Stimulated activated memory B cell treated with anti-CD40 and anti-IgM and Interleukin-4, amounts not matched to agents 10 μg/mL and 1 μg/mL and 100 μg/mL, for 72 hours (primary cell): ENCODE measurements at regions not wholly inside any gene's neighbourhood (a gene's known extent, or its start where the extent isn't known, plus 50 kb on each side); places are given as distances from the start of the nearest gene placed in this dataset.
"Not testable (repeated sequence)": the region's sequence is repeated elsewhere in the genome, so short reads cannot be mapped to it uniquely, and the experiment has no call there.

Experiments
- ATAC-seq: fragments of 150-1000 bp; cut with Tn5 transposase; 2 replicates; pipeline ENCODE4 v1.10.0; 2021
- H3K27ac Mint-ChIP-seq: one replicate; pipeline ENCODE4 v1.8.0; 2022; ENCODE audit warnings: mild to moderate bottlenecking, mixed read lengths
- H3K27me3 Mint-ChIP-seq: one replicate; pipeline ENCODE4 v1.8.0; 2022; ENCODE audit warnings: mixed read lengths
- H3K36me3 Mint-ChIP-seq: one replicate; pipeline ENCODE4 v1.8.0; 2022; ENCODE audit warnings: mixed read lengths
- H3K4me1 Mint-ChIP-seq: one replicate; pipeline ENCODE4 v1.8.0; 2022; ENCODE audit warnings: mixed read lengths
- H3K4me3 Mint-ChIP-seq: one replicate; pipeline ENCODE4 v1.8.0; 2022; ENCODE audit warnings: mild to moderate bottlenecking, moderate library complexity, mixed read lengths
- H3K9me3 Mint-ChIP-seq: one replicate; pipeline ENCODE4 v1.8.0; 2022; ENCODE audit warnings: mixed read lengths

DNA sequence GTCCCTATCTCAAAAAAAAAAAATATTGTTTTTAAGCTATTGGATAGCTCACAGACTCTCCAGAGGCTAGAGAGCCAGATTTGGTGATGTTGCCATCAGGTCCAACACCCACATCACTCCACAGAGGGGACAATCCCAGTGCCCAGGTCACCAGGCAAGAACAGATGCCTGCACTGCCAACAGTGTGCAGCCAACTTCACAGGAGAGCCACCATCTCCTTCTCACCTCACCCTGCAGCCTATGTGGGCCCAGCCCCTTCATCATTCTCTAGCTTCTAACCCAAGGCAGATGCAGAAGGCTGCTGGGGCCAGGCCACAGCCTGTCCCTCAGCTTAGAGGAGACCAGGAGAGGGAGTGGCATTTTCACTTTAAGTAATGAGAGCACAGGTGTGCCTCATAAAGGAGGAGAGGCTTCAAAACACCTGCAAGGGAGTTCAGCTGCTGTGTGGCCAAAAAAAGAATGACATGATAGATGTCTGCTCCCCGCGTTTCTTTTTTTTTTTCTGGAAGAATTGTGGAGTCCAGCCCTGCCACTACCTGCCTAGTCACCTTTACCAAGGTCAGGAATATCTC lies 98.0 kb upstream of the ZSWIM2 start:
- no peaks in the 10 kb centered on the region for H3K27me3 Mint-ChIP-seq
- no peak overlapping the region for H3K4me3 Mint-ChIP-seq
- H3K27ac Mint-ChIP-seq: no peak overlapping the region
- H3K36me3 Mint-ChIP-seq: no peaks in the 10 kb centered on the region
- peaks cover 7% of the 10 kb centered on the region for H3K4me1 Mint-ChIP-seq
- no peak for ATAC-seq
- no peaks in the 10 kb centered on the region for H3K9me3 Mint-ChIP-seq

DNA sequence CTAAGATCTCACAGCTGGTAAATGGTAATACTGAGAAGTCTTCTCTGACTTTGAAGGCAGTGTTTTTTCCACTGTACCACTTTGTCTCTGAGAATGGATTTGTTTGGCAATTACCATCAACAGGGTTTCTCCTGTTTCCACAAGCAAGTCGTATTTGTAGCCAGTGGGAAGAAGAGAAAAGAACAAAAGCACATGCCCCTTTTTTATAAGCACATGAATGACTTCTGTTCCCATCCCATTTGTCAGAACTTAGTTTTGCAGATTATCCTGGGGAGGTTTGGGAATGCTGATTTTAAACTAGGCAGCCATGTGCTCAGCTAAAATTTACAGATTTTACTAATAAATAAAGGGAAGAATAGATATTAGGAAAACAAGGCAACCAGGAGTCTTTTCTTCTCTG lies 92.9 kb upstream of the ZSWIM2 start:
- Mint-ChIP-seq H3K36me3 (no peaks in the 10 kb centered on the region), H3K27me3 (no peaks in the 10 kb centered on the region), H3K9me3 (no peaks in the 10 kb centered on the region), H3K4me3 (no peak overlapping the region), H3K4me1 (no peaks in the 10 kb centered on the region), H3K27ac (no peak overlapping the region)
- ATAC-seq: no peak

DNA sequence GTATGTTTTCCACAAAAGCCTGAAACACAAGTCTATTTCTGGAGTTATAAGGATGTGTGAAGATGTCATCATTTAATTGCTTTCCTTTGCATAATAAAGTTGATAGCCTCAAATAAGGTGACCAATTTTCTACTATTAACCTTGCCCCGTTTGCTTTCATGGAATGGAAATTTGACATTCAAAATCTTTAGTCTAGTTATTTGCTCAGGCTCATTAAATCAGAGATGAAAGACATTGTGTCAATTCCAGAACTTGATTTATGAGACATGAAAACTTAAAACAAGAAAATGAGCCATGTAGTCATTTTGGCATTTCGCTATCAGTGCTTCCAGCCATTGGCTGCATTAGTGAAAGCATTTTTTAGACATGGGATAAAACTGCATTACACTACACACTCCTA lies 91.5 kb upstream of the ZSWIM2 start:
- no peak overlapping the region for H3K4me3 Mint-ChIP-seq
- ATAC-seq: no peak
- H3K4me1 Mint-ChIP-seq: no peaks in the 10 kb centered on the region

DNA sequence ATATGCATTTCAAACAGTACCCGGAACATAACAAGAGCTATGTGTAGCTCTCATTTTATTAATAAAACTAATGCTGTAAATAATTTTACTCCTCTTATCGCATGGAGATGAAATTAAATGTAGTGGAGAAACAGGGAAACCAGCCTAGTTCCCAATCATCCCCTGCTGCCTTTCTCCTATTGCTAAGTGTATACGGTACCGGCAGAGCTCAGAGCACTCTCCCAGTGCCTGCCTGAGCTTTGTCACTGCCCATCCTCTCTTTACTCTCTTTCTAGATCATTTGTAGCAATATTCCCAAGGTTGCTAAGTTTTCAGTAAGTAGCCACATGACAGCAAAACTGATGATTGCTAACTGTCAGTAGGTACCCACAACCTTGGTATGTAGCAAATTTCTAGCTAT lies 85.5 kb upstream of the ZSWIM2 start:
- H3K27me3 Mint-ChIP-seq: no peaks in the 10 kb centered on the region
- H3K4me3 Mint-ChIP-seq: no peak overlapping the region
- H3K27ac Mint-ChIP-seq: no peak overlapping the region
- H3K9me3 Mint-ChIP-seq: no peaks in the 10 kb centered on the region
- ATAC-seq: no peak
- H3K4me1 Mint-ChIP-seq: no peaks in the 10 kb centered on the region
- H3K36me3 Mint-ChIP-seq: no peaks in the 10 kb centered on the region

More for the DNA sequence above, 91.5 kb upstream of the ZSWIM2 start:
- Mint-ChIP-seq H3K36me3 (no peaks in the 10 kb centered on the region), H3K9me3 (no peaks in the 10 kb centered on the region), H3K27me3 (no peaks in the 10 kb centered on the region), H3K27ac (no peak overlapping the region)

DNA sequence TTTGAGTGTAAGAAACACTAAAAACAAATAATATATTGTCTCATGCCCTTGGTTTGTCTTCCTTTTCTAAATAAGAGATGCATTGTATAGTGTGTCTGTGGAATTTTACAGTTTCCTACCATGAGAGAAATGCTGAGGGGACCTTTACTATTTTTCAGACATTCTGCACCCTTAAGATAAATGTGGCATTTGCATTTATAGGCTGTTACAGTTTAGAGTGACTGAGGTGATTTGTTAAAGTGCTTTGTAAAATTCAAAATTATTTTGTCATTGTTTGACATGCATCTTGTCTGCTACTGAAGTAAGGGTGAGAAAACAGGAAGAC lies 78.9 kb upstream of the ZSWIM2 start:
- H3K36me3 Mint-ChIP-seq: no peaks in the 10 kb centered on the region

DNA sequence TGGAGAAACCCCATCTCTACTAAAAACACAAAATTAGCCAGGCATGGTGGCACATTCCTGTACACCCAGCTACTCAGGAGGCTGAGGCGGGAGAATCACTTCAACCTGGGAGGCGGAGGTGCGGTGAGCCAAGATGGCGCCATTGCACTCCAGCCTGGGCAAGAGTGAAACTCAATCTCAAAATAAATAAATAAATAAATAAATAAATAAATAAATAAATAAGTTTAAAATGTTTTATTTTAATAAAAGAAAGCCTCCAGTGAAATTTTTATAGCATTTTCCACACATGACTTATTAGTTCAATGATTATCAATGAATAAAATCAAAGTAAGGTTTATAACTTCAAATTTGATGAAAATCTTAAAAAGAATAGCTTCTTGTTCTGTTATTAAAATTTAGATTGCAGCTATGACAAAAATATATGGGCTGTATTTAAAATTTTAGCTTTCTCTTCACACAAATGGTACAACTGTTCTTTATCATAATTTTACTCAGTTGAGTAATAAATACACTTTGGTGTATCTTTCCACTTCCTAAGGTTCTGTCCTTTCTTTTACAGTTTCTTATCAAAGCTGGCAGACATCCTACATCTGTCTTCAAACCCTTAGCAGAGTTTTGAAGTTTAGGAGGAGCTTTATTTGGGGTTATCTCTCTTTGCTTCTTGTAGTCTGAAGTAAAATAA lies 78.4 kb upstream of the ZSWIM2 start:
- H3K4me1 Mint-ChIP-seq: no peaks in the 10 kb centered on the region
- no peaks in the 10 kb centered on the region for H3K9me3 Mint-ChIP-seq
- no peak for ATAC-seq
- no peaks in the 10 kb centered on the region for H3K36me3 Mint-ChIP-seq
- no peak overlapping the region for H3K27ac Mint-ChIP-seq
- no peaks in the 10 kb centered on the region for H3K27me3 Mint-ChIP-seq
- H3K4me3 Mint-ChIP-seq: no peak overlapping the region

More for the DNA sequence above, 78.9 kb upstream of the ZSWIM2 start:
- Mint-ChIP-seq H3K9me3 (no peaks in the 10 kb centered on the region), H3K27ac (no peak overlapping the region), H3K4me1 (no peaks in the 10 kb centered on the region), H3K4me3 (no peak overlapping the region), H3K27me3 (no peaks in the 10 kb centered on the region)
- ATAC-seq: no peak

DNA sequence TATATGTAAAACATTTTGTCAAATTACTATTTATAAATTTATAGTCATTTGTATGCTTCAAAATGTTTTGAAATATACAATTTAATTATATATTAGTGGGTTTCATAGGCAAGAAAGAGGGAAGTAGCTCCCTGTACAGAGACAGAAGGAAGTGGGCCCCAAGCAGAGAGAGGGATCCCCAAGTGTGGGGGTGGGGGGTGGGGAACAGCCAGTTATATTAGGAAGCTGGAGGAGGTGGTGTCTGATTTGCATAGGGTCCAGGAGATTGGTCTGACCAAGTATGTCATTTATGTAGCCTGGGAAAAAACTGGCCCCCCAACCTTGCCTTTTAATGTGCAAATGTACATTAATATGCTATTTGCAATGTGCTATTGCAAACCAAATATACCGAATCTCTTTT lies 76.5 kb upstream of the ZSWIM2 start:
- no peak overlapping the region for H3K27ac Mint-ChIP-seq
- H3K27me3 Mint-ChIP-seq: no peaks in the 10 kb centered on the region
- no peak overlapping the region for H3K4me3 Mint-ChIP-seq
- no peaks in the 10 kb centered on the region for H3K4me1 Mint-ChIP-seq
- H3K36me3 Mint-ChIP-seq: no peaks in the 10 kb centered on the region
- no peaks in the 10 kb centered on the region for H3K9me3 Mint-ChIP-seq
- no peak for ATAC-seq

DNA sequence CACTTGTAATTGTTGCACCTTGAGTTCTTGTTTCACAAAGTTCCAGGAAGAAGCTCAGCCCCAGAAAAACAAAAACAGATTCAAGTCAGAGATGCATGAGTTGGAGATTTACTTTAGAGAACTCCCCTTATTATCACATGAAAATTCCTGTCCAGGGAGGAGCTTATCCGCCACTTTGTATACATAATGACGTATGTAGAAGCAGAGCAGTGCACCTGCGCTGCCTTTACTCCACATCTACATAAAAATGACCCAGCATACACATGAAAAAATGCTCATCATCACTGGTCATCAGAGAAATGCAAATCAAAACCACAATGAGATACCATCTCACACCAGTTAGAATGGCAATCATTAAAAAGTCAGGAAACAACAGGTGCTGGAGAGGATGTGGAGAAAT lies 73.3 kb upstream of the ZSWIM2 start:
- H3K27me3 Mint-ChIP-seq, H3K27ac Mint-ChIP-seq, H3K4me1 Mint-ChIP-seq, H3K4me3 Mint-ChIP-seq, H3K36me3 Mint-ChIP-seq, ATAC-seq, H3K9me3 Mint-ChIP-seq: not testable (repeated sequence)

DNA sequence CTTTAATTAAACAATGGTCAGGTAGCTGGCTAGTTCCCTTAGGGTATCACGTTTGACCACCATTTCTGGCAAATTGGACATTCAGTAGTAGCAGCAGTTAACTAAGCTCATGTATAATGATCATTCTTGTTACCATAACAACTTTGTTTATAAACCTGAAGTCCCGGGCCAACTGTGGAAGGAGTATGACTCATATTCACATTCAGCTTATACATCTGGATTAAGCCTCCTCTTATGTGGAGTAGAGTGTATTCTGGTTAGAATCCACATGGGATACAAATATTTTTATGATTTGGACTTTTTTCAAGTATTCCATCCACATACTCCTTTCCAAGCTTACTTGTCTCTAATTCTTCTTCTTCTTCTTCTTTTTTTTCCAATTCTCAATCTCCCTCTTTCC lies 70.3 kb upstream of the ZSWIM2 start:
- no peak for ATAC-seq
- no peaks in the 10 kb centered on the region for H3K9me3 Mint-ChIP-seq
- H3K4me1 Mint-ChIP-seq: no peaks in the 10 kb centered on the region

DNA sequence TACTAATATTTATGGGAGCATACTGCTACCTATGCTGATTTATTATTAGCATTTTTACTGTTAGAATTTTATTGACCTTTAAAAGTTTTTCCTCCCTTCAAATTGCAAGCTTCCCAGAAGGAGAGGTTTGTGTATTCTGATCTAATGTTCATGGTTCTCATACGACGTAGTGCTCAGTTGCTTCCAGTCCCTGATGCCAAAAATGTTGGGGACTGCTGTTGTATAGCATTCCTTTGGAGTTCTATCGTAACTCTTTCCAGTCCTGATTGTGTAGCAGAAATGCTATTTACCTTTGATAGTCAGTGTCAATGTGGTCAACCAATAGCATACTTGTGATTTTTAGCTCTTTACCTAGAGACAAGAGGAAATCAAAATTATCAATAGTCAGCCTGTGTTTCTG lies 69.5 kb upstream of the ZSWIM2 start:
- Mint-ChIP-seq H3K4me3 (no peak overlapping the region), H3K27ac (no peak overlapping the region), H3K9me3 (no peaks in the 10 kb centered on the region), H3K36me3 (no peaks in the 10 kb centered on the region), H3K27me3 (no peaks in the 10 kb centered on the region), H3K4me1 (no peaks in the 10 kb centered on the region)
- no peak for ATAC-seq

More for the DNA sequence above, 70.3 kb upstream of the ZSWIM2 start:
- no peaks in the 10 kb centered on the region for H3K36me3 Mint-ChIP-seq
- H3K27me3 Mint-ChIP-seq: no peaks in the 10 kb centered on the region
- H3K4me3 Mint-ChIP-seq: no peak overlapping the region
- no peak overlapping the region for H3K27ac Mint-ChIP-seq

DNA sequence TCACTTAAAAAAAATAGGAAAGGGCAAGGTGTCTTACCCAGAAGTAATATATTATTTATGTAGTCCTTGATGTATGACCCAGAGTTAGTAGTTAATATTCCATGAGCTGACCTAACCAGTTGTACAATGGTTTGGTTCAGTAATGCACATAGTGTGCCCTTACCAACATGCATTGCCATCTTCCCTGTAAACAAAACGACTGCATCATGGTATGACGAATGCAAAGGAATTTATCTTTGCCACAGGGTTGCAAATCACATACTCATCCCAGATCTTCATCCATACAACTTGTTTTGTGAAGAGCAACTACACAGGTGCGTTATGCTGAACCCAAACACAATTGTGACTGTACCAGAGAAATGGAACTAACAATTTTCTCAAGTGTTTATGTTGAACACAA lies 68.9 kb upstream of the ZSWIM2 start:
- Mint-ChIP-seq H3K4me1 (no peaks in the 10 kb centered on the region), H3K27ac (no peak overlapping the region), H3K27me3 (no peaks in the 10 kb centered on the region), H3K4me3 (no peak overlapping the region), H3K9me3 (no peaks in the 10 kb centered on the region), H3K36me3 (no peaks in the 10 kb centered on the region)
- ATAC-seq: no peak

DNA sequence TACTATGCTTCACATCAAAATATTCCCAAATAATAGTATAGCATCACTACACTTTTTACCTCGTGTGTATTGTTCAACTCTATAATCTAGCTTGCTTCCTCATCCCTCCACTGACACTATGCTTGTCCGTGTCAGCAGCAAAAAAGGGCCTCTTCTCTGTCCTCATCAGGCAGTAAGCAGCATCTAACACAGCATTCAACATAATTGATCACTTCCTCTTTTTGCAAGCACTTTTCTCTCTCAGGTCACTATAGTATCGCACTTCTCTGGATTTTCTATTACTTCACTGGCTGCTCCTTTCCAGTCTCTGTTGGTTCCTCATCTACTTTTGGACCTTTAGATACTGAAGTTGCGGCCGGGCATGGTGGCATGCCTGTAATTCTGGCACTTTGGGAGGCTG lies 64.9 kb upstream of the ZSWIM2 start:
- no peak overlapping the region for H3K27ac Mint-ChIP-seq
- no peak overlapping the region for H3K4me3 Mint-ChIP-seq
- no peaks in the 10 kb centered on the region for H3K36me3 Mint-ChIP-seq
- H3K27me3 Mint-ChIP-seq: no peaks in the 10 kb centered on the region
- no peaks in the 10 kb centered on the region for H3K4me1 Mint-ChIP-seq
- peak; percentile 66 for ATAC-seq
- H3K9me3 Mint-ChIP-seq: no peaks in the 10 kb centered on the region

DNA sequence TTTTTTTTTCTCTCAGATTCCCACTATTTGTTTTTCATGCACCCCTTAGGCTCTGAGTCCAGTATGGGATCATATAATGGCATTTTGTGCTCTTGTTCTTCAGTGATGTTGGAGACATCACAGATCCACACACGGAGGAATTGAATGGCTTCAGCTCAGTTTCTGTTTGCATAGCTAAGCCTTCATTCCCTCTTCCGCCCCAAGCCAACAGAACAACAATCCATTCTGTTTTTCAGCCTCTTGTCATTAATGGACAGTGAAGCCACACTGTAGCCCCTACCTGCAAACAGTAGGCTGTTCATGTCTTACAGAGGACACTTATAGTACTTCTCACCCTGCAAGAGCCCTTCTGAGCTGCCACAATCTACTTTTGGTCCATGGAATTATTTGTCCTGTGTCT lies 64.0 kb upstream of the ZSWIM2 start:
- H3K27me3 Mint-ChIP-seq: no peaks in the 10 kb centered on the region

DNA sequence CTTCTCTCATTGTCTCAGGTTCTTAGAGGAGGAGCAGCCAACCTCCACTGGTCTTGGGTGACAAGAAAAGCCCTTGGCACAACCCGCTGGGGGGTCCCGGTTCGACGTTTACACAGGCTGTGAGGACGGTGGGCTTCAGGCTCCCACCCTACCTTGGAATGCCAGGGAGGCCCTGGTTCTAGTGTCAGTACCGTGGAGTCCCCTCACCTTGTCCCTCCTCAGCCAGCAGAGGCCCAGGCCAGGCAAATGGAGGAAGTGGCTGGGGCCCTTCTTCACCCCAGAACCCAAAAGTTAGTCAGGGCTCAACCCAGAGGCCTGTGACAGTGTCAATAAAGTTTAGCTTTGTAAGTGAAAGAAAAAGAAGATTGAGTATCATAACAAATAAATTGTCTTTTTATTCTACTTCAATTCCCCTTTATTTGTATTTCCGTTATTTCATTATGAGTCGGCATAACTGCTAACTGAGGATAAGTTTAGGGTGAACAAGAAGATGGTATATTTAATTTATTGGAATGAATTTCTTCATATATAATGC lies 62.6 kb upstream of the ZSWIM2 start:
- no peak overlapping the region for H3K27ac Mint-ChIP-seq
- no peaks in the 10 kb centered on the region for H3K36me3 Mint-ChIP-seq
- ATAC-seq: peak; percentile 34

More for the DNA sequence above, 64.0 kb upstream of the ZSWIM2 start:
- no peak for ATAC-seq
- Mint-ChIP-seq H3K9me3 (no peaks in the 10 kb centered on the region), H3K4me1 (no peaks in the 10 kb centered on the region), H3K27ac (no peak overlapping the region), H3K4me3 (no peak overlapping the region), H3K36me3 (no peaks in the 10 kb centered on the region)

DNA sequence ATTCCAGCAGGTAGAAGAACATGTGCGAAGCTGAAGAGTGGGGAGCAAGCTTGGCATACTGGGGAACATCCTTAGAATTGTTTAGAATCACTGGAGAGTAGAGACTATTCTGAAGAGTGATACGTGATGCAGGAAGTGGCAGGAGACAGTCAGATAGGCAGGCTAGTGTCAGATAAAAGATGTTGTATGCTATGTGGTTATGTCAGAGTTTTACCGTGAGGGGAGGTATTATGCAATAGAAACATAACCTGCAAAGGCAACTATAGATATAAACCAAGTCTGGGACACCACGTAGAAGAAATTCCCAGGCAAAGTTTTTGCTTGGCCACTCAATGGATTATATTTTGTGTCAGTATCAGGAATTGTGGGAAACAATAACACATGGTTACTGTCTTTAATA lies 62.0 kb upstream of the ZSWIM2 start:
- H3K27me3 Mint-ChIP-seq: no peaks in the 10 kb centered on the region
- no peaks in the 10 kb centered on the region for H3K36me3 Mint-ChIP-seq
- no peak for ATAC-seq
- no peak overlapping the region for H3K27ac Mint-ChIP-seq
- no peaks in the 10 kb centered on the region for H3K9me3 Mint-ChIP-seq
- H3K4me3 Mint-ChIP-seq: no peak overlapping the region
- H3K4me1 Mint-ChIP-seq: no peaks in the 10 kb centered on the region

More for the DNA sequence above, 62.6 kb upstream of the ZSWIM2 start:
- H3K4me1 Mint-ChIP-seq: no peaks in the 10 kb centered on the region
- no peaks in the 10 kb centered on the region for H3K27me3 Mint-ChIP-seq
- H3K4me3 Mint-ChIP-seq: no peak overlapping the region
- H3K9me3 Mint-ChIP-seq: no peaks in the 10 kb centered on the region

DNA sequence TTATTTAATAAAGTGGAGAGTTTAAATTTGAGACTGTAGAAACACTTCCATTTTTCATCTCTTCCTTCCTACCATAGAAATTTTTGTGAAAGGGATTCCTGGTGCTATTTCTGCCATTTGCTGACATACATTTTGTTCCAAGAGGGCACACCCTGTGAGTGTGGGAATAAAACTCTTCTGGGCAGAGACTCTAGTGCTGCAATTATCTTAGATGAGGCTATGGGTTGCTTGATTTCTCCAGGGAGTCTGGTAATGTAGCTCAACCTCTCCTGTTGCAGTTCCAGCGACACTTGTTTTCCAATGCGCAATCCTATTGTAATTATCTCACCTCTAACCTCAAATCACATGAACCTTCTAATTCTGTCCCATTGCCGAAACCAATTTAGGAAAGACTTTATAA lies 60.1 kb upstream of the ZSWIM2 start:
- H3K9me3 Mint-ChIP-seq: no peaks in the 10 kb centered on the region
- no peak overlapping the region for H3K27ac Mint-ChIP-seq
- no peaks in the 10 kb centered on the region for H3K27me3 Mint-ChIP-seq

More for the DNA sequence above, 60.1 kb upstream of the ZSWIM2 start:
- H3K4me1 Mint-ChIP-seq: no peaks in the 10 kb centered on the region
- H3K36me3 Mint-ChIP-seq: no peaks in the 10 kb centered on the region
- H3K4me3 Mint-ChIP-seq: no peak overlapping the region
- no peak for ATAC-seq
